ENCODE measurements at regions not wholly inside any gene's neighbourhood (a gene's known extent, or its start where the extent isn't known, plus 50 kb on each side); places are given as distances from the start of the nearest gene placed in this dataset.
A peak's percentile ranks its signal among the peaks of the same experiment; 100 is the strongest.

DNA sequence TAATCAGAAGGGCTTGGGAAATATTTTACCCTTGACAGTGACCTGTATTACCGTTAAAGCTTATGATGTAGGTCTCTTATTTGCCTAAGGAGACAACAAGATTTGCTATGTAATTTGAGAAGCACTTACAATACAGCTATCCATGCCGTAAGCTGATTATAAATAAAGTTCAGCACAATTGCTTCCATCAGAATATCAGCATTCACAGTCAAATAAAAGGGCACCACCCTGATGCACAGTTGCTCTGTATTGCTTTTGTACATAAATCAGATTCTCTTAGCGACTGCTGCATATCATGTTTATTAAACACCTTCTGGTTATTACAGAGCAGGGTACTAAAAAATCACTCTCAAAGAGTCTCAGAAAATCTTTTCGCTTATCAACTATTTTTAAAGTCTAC, 67.3 kb upstream of the VRK1 start:
- no peak overlapping the region for H3K27ac Mint-ChIP-seq
- DNase-seq: no peak

DNA sequence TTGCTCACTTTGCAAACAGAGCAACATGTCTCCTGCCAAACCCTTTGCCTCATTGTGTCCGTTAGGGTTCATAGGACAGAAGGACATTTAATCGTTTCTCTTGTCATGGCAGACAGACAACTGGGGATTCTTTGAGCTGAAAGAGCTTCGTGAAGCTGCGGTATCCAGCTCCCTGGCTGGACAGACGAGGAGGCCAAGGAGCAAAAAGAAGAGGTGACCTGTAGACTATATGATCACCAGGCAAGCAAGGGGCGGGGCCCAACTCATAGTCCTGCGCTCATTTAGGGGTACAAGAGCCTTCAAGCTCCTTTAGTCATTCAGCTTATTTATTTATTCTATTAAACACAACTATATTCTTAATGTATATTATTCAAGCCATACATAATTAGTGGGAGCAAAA, 66.8 kb upstream of the VRK1 start:
- Mint-ChIP-seq H3K27ac (no peak overlapping the region), H3K4me3 (no peak overlapping the region), H3K4me1 (peaks cover 7 to 8% (median 8%) of the 10 kb centered on the region in 3 donors), H3K9me3 (peaks cover 0 to 6% (median 0%) of the 10 kb centered on the region in 7 donors), H3K27me3 (peaks cover 28 to 46% (median 35%) of the 10 kb centered on the region in 3 donors), H3K36me3 (peaks cover 0 to 7% of the 10 kb centered on the region in 2 donors)
- ATAC-seq (ENCODE audit: low read depth in 2 of 2) (no peak), DNase-seq (no peak)

More for the DNA sequence above, 67.3 kb upstream of the VRK1 start:
- H3K9me3 Mint-ChIP-seq: peaks cover 0 to 6% (median 0%) of the 10 kb centered on the region in 7 donors
- H3K4me1 Mint-ChIP-seq: peaks cover 7 to 8% (median 8%) of the 10 kb centered on the region in 3 donors
- no peak overlapping the region for H3K4me3 Mint-ChIP-seq
- ATAC-seq (ENCODE audit: low read depth in 2 of 2): no peak
- H3K36me3 Mint-ChIP-seq: peaks cover 0 to 7% of the 10 kb centered on the region in 2 donors
- peaks cover 28 to 42% (median 32%) of the 10 kb centered on the region in 3 donors for H3K27me3 Mint-ChIP-seq

DNA sequence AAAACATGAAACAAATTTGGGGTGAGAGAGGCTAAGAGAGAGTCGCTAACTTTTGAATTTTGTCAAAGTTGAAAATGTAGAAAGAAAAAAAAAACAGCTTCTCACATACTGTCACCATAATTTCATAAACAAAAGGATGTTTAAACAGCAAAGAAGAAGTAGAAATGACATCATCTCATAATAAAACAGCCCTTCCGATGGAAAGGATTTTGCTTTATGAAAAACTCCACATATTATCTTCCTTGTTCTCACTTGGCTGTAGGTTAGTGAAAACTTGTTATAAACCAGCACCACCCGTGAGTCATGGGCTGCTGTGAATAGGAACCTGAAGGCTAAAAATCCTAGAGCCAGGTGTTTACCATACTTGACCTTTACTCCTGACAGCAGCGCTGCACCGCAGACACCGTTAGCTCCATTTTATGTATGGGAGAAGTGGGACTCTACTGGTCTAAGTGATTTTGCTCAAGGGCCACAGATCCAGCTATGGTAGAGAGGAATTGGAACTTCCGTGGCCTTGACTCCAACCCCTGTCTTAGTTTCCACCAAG, 63.0 kb upstream of the VRK1 start:
- H3K27me3 Mint-ChIP-seq: peaks cover 51 to 62% (median 51%) of the 10 kb centered on the region in 3 donors
- H3K27ac Mint-ChIP-seq: no peak overlapping the region
- peaks cover 0 to 5% (median 0%) of the 10 kb centered on the region in 3 donors for H3K4me1 Mint-ChIP-seq
- H3K9me3 Mint-ChIP-seq: no peaks in the 10 kb centered on the region
- H3K36me3 Mint-ChIP-seq: no peaks in the 10 kb centered on the region
- DNase-seq: no peak
- H3K4me3 Mint-ChIP-seq: no peak overlapping the region
- ATAC-seq (ENCODE audit: low read depth in 2 of 2): no peak

DNA sequence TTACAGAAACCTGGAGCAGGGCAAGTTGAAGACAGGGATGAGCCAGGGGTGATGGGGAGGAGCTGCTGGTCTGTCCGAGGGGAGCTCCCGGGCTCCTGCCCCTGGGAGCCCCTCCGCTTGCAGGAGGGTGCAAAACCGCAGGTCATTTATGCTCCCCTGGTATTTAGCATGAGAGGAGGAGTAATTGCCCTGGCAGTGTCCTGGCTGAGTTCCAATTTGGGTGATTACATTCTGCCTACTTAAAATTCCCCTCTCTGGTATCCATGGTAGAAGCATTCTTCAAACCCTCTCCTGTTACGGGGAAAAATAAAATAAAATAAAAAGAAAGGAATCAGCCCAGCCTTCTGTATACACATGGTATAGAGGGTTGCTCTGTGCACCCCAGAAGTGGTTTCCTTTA, 61.7 kb upstream of the VRK1 start:
- Mint-ChIP-seq H3K27me3 (peaks cover 57 to 72% (median 61%) of the 10 kb centered on the region in 3 donors), H3K4me3 (no peak overlapping the region)
- no peak for ATAC-seq (ENCODE audit: low read depth in 2 of 2)

DNA sequence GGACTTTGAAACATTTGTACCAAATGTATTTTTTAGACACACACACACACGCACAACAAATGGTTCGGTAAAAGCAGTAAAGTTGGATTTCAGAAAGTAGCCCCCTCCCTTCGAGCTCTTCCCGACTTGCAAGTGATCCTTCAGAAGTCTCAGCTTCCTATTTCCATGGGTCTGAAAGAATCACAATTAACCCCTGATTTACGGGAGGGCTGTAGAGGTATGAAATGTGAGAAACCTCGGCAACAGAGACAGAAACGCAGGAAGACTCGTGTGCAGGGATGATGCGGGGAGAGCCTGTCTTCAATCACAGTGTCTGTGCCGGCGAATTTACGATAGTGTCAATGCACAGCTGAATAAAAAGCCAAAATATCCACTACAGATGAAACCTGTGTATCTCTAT, 60.7 kb upstream of the VRK1 start:
- no peaks in the 10 kb centered on the region for H3K36me3 Mint-ChIP-seq
- DNase-seq (no peak), ATAC-seq (ENCODE audit: low read depth in 2 of 2) (no peak)
- H3K4me3 Mint-ChIP-seq: no peak overlapping the region
- peaks cover 2 to 9% (median 3%) of the 10 kb centered on the region in 3 donors for H3K4me1 Mint-ChIP-seq
- no peak overlapping the region for H3K27ac Mint-ChIP-seq
- H3K27me3 Mint-ChIP-seq: peaks cover 58 to 79% (median 66%) of the 10 kb centered on the region in 3 donors
- no peaks in the 10 kb centered on the region for H3K9me3 Mint-ChIP-seq

More for the DNA sequence above, 61.7 kb upstream of the VRK1 start:
- Mint-ChIP-seq H3K27ac (no peak overlapping the region), H3K36me3 (no peaks in the 10 kb centered on the region), H3K4me1 (peaks cover 0 to 5% (median 0%) of the 10 kb centered on the region in 3 donors), H3K9me3 (no peaks in the 10 kb centered on the region)
- no peak for DNase-seq

DNA sequence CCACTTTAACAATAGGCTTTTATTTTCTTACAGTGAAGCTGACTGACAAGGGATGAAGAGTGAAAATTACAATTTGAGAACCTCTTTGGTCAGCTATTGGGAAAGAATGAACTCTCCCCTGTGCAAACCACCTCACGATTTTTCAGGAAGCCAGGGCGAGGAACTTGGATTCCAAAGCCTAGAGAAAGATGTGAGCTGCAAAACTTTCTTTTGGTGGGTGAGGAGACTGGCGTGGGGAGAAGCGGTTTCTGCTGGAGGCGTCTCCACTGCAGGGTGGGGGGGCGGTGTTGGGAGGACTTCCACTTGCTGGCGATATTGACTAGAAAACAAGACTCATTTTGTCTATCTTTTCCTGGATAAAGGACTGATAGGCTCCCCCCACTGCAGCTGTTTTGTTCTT, 59.3 kb upstream of the VRK1 start:
- Mint-ChIP-seq H3K9me3 (no peaks in the 10 kb centered on the region), H3K36me3 (no peaks in the 10 kb centered on the region), H3K27ac (no peak overlapping the region), H3K4me1 (peaks cover 7 to 21% (median 8%) of the 10 kb centered on the region in 3 donors), H3K4me3 (no peak overlapping the region), H3K27me3 (peaks cover 64 to 82% (median 78%) of the 10 kb centered on the region in 3 donors)
- DNase-seq: no peak
- no peak for ATAC-seq (ENCODE audit: low read depth in 2 of 2)

DNA sequence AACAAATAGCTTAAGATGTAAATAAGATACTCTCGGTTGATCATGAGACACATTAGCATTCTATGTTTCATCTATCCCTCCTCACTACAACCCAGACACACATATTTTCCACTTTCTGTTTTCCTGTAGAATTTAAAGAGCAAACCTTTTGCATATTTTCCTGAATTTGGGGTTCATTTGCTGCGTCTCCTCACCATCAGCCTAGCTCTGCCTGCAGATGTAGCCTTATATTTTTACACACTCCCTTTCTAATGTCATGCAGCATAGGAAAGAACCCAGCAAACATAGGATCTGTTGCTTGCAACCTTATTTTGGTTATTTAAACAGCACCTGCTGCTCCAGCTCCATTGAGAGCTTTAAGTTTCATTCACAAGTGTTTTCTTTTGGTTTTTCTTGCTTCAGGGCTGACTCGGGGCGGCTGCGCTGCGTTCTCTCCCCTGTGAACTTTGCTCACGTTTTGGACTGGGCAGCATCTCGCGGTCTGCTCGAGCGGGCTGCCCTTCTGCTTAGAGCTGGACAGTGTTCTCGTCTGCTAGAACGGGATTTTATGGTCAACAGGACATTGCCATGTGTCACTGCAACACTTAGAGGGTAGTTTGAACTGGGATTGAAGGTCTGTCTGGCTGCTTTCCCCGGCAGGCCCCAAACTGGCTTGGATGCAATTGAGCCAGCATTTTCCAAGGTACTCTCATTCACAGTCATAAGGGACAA, 57.8 kb upstream of the VRK1 start:
- H3K27me3 Mint-ChIP-seq: peaks cover 65 to 79% (median 75%) of the 10 kb centered on the region in 3 donors
- H3K4me1 Mint-ChIP-seq: peaks cover 7 to 21% (median 8%) of the 10 kb centered on the region in 3 donors
- DNase-seq (no peak), ATAC-seq (ENCODE audit: low read depth in 2 of 2) (no peak)
- H3K9me3 Mint-ChIP-seq: peaks cover 0 to 3% (median 0%) of the 10 kb centered on the region in 7 donors
- peak overlapping the region in 1 of 6 donors; percentile 71 for H3K27ac Mint-ChIP-seq
- no peak overlapping the region for H3K4me3 Mint-ChIP-seq
- H3K36me3 Mint-ChIP-seq: no peaks in the 10 kb centered on the region

DNA sequence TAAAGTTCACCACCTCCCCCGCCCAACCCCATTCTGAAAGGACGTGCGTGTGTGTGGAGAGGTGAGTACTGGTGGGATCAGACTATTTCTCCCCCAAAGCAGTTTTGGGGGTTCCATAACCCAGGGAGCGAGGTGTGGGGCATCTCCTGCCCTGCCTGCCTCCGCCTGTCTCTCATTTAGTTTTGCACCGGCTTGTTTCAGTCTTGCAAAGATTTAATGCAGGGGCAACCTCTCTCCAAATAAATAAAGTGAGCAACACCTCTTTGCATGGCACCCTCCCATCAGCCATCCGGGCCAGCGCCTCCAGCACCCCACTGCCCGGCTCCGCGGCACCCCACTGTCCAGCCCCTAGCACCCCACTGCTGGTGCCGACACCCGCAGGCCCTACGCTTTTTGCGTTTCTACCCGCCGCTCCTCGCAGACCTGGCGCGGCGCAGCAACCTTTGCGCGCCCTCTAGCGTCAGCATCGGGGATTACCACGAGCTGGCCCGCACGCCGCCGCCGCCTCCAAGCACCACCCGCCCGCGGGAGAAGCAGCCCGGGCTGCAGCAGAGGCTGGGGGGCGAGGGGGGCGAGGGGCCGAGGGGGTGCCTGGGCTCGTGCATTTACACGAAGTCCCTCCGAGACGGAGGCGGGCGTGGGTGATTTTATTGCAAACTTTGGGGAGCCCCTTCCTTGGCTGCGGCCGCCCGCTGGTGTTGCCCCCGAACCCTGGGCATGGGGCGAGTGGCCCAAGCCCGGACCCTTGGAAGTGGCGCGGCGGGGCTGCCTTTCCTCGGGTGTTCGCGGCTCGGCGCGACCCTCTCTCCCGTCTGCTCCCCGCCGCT, 55.8 kb upstream of the VRK1 start:
- H3K4me1 Mint-ChIP-seq: peaks cover 7 to 21% (median 8%) of the 10 kb centered on the region in 3 donors
- peak overlapping the region in 1 of 6 donors; percentile 68 for H3K27ac Mint-ChIP-seq
- DNase-seq: peak; percentile 55
- H3K4me3 Mint-ChIP-seq: peak overlapping the region; percentile 18 to 80 (median 68)
- H3K27me3 Mint-ChIP-seq: peaks cover 73 to 83% (median 80%) of the 10 kb centered on the region in 3 donors
- no peaks in the 10 kb centered on the region for H3K36me3 Mint-ChIP-seq
- peaks cover 0 to 3% (median 0%) of the 10 kb centered on the region in 7 donors for H3K9me3 Mint-ChIP-seq
- ATAC-seq (ENCODE audit: low read depth in 2 of 2): peak; percentile 75 to 82

DNA sequence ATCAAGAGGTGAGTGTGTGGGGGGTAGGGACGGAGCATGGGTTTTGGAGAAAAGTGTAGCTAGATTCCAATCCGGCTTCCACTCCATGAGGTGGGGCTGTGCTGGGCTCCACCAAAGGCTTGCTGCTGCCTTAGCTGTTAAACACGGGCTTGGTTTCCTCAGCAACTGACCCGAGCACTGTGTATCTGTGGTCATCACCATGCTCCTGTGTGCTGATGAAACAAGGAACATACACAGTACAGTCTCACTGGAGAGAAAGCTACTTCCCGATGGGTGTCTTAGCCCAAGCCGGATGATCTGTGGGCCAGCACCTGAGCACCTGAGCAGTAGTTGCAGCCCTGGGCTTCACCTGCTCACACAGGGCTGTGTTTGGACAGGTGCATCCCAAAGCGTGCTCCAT, 52.9 kb upstream of the VRK1 start:
- DNase-seq (no peak), ATAC-seq (ENCODE audit: low read depth in 2 of 2) (no peak)
- H3K4me3 Mint-ChIP-seq: peak overlapping the region in 1 of 8 donors; percentile 12
- peaks cover 7 to 15% (median 8%) of the 10 kb centered on the region in 3 donors for H3K4me1 Mint-ChIP-seq
- no peaks in the 10 kb centered on the region for H3K36me3 Mint-ChIP-seq
- peaks cover 52 to 62% (median 60%) of the 10 kb centered on the region in 3 donors for H3K27me3 Mint-ChIP-seq
- no peak overlapping the region for H3K27ac Mint-ChIP-seq
- H3K9me3 Mint-ChIP-seq: peaks cover 0 to 3% (median 0%) of the 10 kb centered on the region in 7 donors

DNA sequence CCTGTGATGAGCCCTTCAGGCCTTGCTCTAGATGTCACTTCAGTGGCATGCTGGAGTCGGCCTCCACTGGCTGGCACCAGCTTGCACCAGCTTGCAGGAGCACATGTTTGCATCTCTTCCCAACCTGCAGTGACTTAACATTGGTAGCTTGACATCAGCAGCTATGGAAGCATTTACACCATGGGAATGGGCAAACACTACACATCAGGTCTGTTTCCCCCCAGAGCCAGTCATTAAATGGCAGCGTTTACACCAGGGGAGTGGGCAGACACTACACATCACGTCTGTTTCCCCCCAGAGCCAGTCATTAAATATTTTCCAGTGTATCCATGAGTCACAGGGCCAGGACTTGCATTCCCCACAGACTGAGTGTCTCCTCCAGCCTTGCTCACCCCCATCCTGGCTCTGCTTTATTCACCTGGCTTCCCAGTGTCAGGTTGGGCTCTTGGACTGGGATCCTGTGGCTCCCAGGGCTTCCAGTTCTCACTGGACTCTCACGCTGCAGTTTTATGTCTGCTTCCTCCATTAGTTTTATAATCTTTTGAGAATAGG, 51.6 kb upstream of the VRK1 start:
- no peak overlapping the region for H3K27ac Mint-ChIP-seq

DNA sequence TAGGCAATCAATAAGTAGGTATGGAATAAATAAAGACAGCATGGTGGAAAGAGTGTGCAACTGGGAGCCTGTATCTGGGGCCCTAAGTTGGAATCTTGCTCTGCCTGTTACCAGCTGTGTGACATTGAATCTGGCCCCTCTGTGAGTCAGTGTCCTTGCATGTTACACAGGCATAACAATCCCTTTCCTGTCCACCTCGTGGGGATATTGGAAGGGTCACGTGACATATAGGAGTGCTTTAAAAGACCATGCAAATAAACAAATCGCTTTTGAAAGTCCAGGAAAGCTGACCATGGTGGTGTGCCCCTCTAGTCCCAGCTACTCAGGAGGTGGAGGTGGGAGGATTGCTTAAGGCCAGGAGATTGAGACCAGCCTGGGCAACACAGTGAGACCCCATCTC, 51.1 kb upstream of the VRK1 start:
- H3K4me3 Mint-ChIP-seq: no peak overlapping the region
- H3K27me3 Mint-ChIP-seq: peaks cover 47 to 52% (median 47%) of the 10 kb centered on the region in 3 donors
- peaks cover 7 to 15% (median 8%) of the 10 kb centered on the region in 3 donors for H3K4me1 Mint-ChIP-seq
- H3K9me3 Mint-ChIP-seq: peaks cover 0 to 3% (median 0%) of the 10 kb centered on the region in 7 donors
- no peaks in the 10 kb centered on the region for H3K36me3 Mint-ChIP-seq
- ATAC-seq (ENCODE audit: low read depth in 2 of 2) (no peak), DNase-seq (no peak)
- H3K27ac Mint-ChIP-seq: peak overlapping the region in 1 of 6 donors; percentile 47

More for the DNA sequence above, 51.6 kb upstream of the VRK1 start:
- Mint-ChIP-seq H3K4me3 (no peak overlapping the region), H3K4me1 (peaks cover 7 to 15% (median 8%) of the 10 kb centered on the region in 3 donors), H3K36me3 (no peaks in the 10 kb centered on the region), H3K9me3 (peaks cover 0 to 3% (median 0%) of the 10 kb centered on the region in 7 donors), H3K27me3 (peaks cover 50 to 53% (median 51%) of the 10 kb centered on the region in 3 donors)
- ATAC-seq (ENCODE audit: low read depth in 2 of 2): no peak
- no peak for DNase-seq

DNA sequence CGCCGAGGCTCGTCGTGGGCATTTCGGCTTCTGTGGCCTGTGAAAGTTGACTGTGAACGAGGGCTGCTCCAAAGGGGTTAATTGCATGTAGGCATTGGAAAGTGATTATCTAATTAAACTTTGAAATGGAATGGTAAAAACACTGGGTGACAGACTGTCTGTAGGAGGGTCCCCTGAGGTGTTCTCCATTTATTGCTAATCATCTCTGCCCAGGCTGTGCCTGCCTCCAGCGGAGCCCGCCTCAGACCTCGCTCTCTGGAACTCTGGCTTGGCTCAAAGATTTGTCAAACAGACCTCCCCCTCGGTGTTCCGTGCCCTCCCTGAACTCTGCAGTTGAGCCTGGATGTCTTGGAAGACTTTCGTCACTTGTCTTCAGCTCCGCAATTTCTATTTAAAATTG, 50.2 kb upstream of the VRK1 start:
- DNase-seq (no peak), ATAC-seq (ENCODE audit: low read depth in 2 of 2) (no peak)
- no peak overlapping the region for H3K27ac Mint-ChIP-seq
- peak overlapping the region in 1 of 8 donors; percentile 29 for H3K4me3 Mint-ChIP-seq
- peaks cover 38 to 43% (median 41%) of the 10 kb centered on the region in 3 donors for H3K27me3 Mint-ChIP-seq
- peaks cover 2 to 7% (median 4%) of the 10 kb centered on the region in 3 donors for H3K4me1 Mint-ChIP-seq
- H3K36me3 Mint-ChIP-seq: no peaks in the 10 kb centered on the region
- peaks cover 0 to 3% (median 0%) of the 10 kb centered on the region in 7 donors for H3K9me3 Mint-ChIP-seq
